ENCODE measurements at regions not wholly inside any gene's neighbourhood (a gene's known extent, or its start where the extent isn't known, plus 50 kb on each side); places are given as distances from the start of the nearest gene placed in this dataset.

GRCh38 chr2:4715065-4715464, 977.1 kb upstream of the SOX11 start:
- Mint-ChIP-seq H3K9me3 (peaks cover 36% of the 10 kb centered on the region), H3K4me1 (ENCODE audit: low read depth) (no peaks in the 10 kb centered on the region), H3K36me3 (no peaks in the 10 kb centered on the region), H3K27ac (no peak overlapping the region), H3K27me3 (no peaks in the 10 kb centered on the region), H3K4me3 (no peak overlapping the region)
- CTCF ChIA-PET: no interaction called here
- intact Hi-C loops (cut with micrococcal nuclease): no loop called here
- POLR2A ChIA-PET: no interaction called here
- DNase-seq: no peak

GRCh38 chr2:4718777-4719176, 973.4 kb upstream of the SOX11 start:
- no peaks in the 10 kb centered on the region for H3K27me3 Mint-ChIP-seq
- H3K36me3 Mint-ChIP-seq: no peaks in the 10 kb centered on the region
- ChIA-PET CTCF (no interaction called here), POLR2A (no interaction called here)
- no peaks in the 10 kb centered on the region for H3K4me1 Mint-ChIP-seq (ENCODE audit: low read depth)
- DNase-seq: no peak
- intact Hi-C loops (cut with micrococcal nuclease): no loop called here
- peaks cover 40% of the 10 kb centered on the region for H3K9me3 Mint-ChIP-seq
- H3K27ac Mint-ChIP-seq: no peak overlapping the region
- no peak overlapping the region for H3K4me3 Mint-ChIP-seq

GRCh38 chr2:4725618-4726017, 966.6 kb upstream of the SOX11 start:
- no peaks in the 10 kb centered on the region for H3K4me1 Mint-ChIP-seq (ENCODE audit: low read depth)
- CTCF ChIA-PET: no interaction called here
- no peaks in the 10 kb centered on the region for H3K36me3 Mint-ChIP-seq
- no peak overlapping the region for H3K27ac Mint-ChIP-seq
- H3K4me3 Mint-ChIP-seq: no peak overlapping the region
- no peaks in the 10 kb centered on the region for H3K27me3 Mint-ChIP-seq
- DNase-seq: no peak
- H3K9me3 Mint-ChIP-seq: peaks cover 15% of the 10 kb centered on the region
- POLR2A ChIA-PET: no interaction called here
- intact Hi-C loops (cut with micrococcal nuclease): no loop called here

GRCh38 chr2:4732560-4732959, 959.6 kb upstream of the SOX11 start:
- Mint-ChIP-seq H3K9me3 (peaks cover 17% of the 10 kb centered on the region), H3K27me3 (no peaks in the 10 kb centered on the region), H3K4me1 (ENCODE audit: low read depth) (no peaks in the 10 kb centered on the region), H3K36me3 (no peaks in the 10 kb centered on the region), H3K27ac (no peak overlapping the region), H3K4me3 (no peak overlapping the region)
- CTCF ChIA-PET: no interaction called here
- POLR2A ChIA-PET: no interaction called here
- intact Hi-C loops (cut with micrococcal nuclease): no loop called here
- no peak for DNase-seq

- ChIA-PET POLR2A (no interaction called here), CTCF (no interaction called here)
- H3K27me3 Mint-ChIP-seq: no peaks in the 10 kb centered on the region
- no peak for DNase-seq
- intact Hi-C loops (cut with micrococcal nuclease): no loop called here
- H3K4me3 Mint-ChIP-seq: no peak overlapping the region
- no peaks in the 10 kb centered on the region for H3K4me1 Mint-ChIP-seq (ENCODE audit: low read depth)
- no peak overlapping the region for H3K27ac Mint-ChIP-seq
- no peaks in the 10 kb centered on the region for H3K36me3 Mint-ChIP-seq
- H3K9me3 Mint-ChIP-seq: peaks cover 11% of the 10 kb centered on the region
These were observed 946.9 kb upstream of the SOX11 start for GRCh38 chr2:4745056-4745991.

- CTCF ChIA-PET: interaction anchor here (0.7 kb wide), 1 partner anchor 57 kb away, joined by 3 read pairs; no protein-coding TSS in a partner anchor
- H3K4me1 Mint-ChIP-seq (ENCODE audit: low read depth): no peaks in the 10 kb centered on the region
- no peaks in the 10 kb centered on the region for H3K27me3 Mint-ChIP-seq
- peaks cover 12% of the 10 kb centered on the region for H3K9me3 Mint-ChIP-seq
- no peaks in the 10 kb centered on the region for H3K36me3 Mint-ChIP-seq
- POLR2A ChIA-PET: no interaction called here
- no peak for DNase-seq
- no peak overlapping the region for H3K27ac Mint-ChIP-seq
- no peak overlapping the region for H3K4me3 Mint-ChIP-seq
- intact Hi-C loops (cut with micrococcal nuclease): no loop called here
These were observed 938.5 kb upstream of the SOX11 start for GRCh38 chr2:4753721-4754120.

GRCh38 chr2:4762951-4763376, 929.2 kb upstream of the SOX11 start:
- no peak overlapping the region for H3K27ac Mint-ChIP-seq
- peaks cover 22% of the 10 kb centered on the region for H3K9me3 Mint-ChIP-seq
- H3K4me3 Mint-ChIP-seq: no peak overlapping the region
- intact Hi-C loops (cut with micrococcal nuclease): no loop called here
- H3K27me3 Mint-ChIP-seq: no peaks in the 10 kb centered on the region
- POLR2A ChIA-PET: no interaction called here
- no peaks in the 10 kb centered on the region for H3K36me3 Mint-ChIP-seq
- DNase-seq: no peak
- CTCF ChIA-PET: no interaction called here
- no peaks in the 10 kb centered on the region for H3K4me1 Mint-ChIP-seq (ENCODE audit: low read depth)

- H3K36me3 Mint-ChIP-seq: no peaks in the 10 kb centered on the region
- no peak overlapping the region for H3K4me3 Mint-ChIP-seq
- H3K27me3 Mint-ChIP-seq: no peaks in the 10 kb centered on the region
- intact Hi-C loops (cut with micrococcal nuclease): no loop called here
- no peak for DNase-seq
- H3K4me1 Mint-ChIP-seq (ENCODE audit: low read depth): no peaks in the 10 kb centered on the region
- H3K27ac Mint-ChIP-seq: no peak overlapping the region
- peaks cover 12% of the 10 kb centered on the region for H3K9me3 Mint-ChIP-seq
- POLR2A ChIA-PET: no interaction called here
- CTCF ChIA-PET: no interaction called here
These were observed 926.2 kb upstream of the SOX11 start for GRCh38 chr2:4765787-4766530.

GRCh38 chr2:4775668-4776067, 916.5 kb upstream of the SOX11 start:
- POLR2A ChIA-PET: no interaction called here
- H3K27me3 Mint-ChIP-seq: no peaks in the 10 kb centered on the region
- H3K4me3 Mint-ChIP-seq: no peak overlapping the region
- intact Hi-C loops (cut with micrococcal nuclease): no loop called here
- no peak for DNase-seq
- CTCF ChIA-PET: no interaction called here
- H3K9me3 Mint-ChIP-seq: peaks cover 25% of the 10 kb centered on the region
- no peak overlapping the region for H3K27ac Mint-ChIP-seq
- H3K4me1 Mint-ChIP-seq (ENCODE audit: low read depth): no peaks in the 10 kb centered on the region
- H3K36me3 Mint-ChIP-seq: no peaks in the 10 kb centered on the region

- peaks cover 30% of the 10 kb centered on the region for H3K9me3 Mint-ChIP-seq
- H3K27me3 Mint-ChIP-seq: no peaks in the 10 kb centered on the region
- CTCF ChIA-PET: no interaction called here
- H3K27ac Mint-ChIP-seq: no peak overlapping the region
- H3K4me3 Mint-ChIP-seq: no peak overlapping the region
- no peaks in the 10 kb centered on the region for H3K36me3 Mint-ChIP-seq
- POLR2A ChIA-PET: no interaction called here
- no peak for DNase-seq
- no peaks in the 10 kb centered on the region for H3K4me1 Mint-ChIP-seq (ENCODE audit: low read depth)
- intact Hi-C loops (cut with micrococcal nuclease): no loop called here
These were observed 911.5 kb upstream of the SOX11 start for GRCh38 chr2:4780679-4781078.

GRCh38 chr2:4782647-4783046, 909.5 kb upstream of the SOX11 start:
- H3K36me3 Mint-ChIP-seq: no peaks in the 10 kb centered on the region
- H3K27ac Mint-ChIP-seq: no peak overlapping the region
- CTCF ChIA-PET: interaction anchor here (0.6 kb wide), 1 partner anchor 825 kb away, joined by 4 read pairs; no protein-coding TSS in a partner anchor
- POLR2A ChIA-PET: no interaction called here
- H3K4me3 Mint-ChIP-seq: no peak overlapping the region
- H3K27me3 Mint-ChIP-seq: no peaks in the 10 kb centered on the region
- intact Hi-C loops (cut with micrococcal nuclease): no loop called here
- H3K4me1 Mint-ChIP-seq (ENCODE audit: low read depth): no peaks in the 10 kb centered on the region
- H3K9me3 Mint-ChIP-seq: peaks cover 28% of the 10 kb centered on the region
- DNase-seq: no peak

- no peaks in the 10 kb centered on the region for H3K4me1 Mint-ChIP-seq (ENCODE audit: low read depth)
- H3K4me3 Mint-ChIP-seq: no peak overlapping the region
- CTCF ChIA-PET: no interaction called here
- intact Hi-C loops (cut with micrococcal nuclease): no loop called here
- POLR2A ChIA-PET: no interaction called here
- H3K9me3 Mint-ChIP-seq: peaks cover 31% of the 10 kb centered on the region
- no peaks in the 10 kb centered on the region for H3K27me3 Mint-ChIP-seq
- DNase-seq: no peak
- no peaks in the 10 kb centered on the region for H3K36me3 Mint-ChIP-seq
- no peak overlapping the region for H3K27ac Mint-ChIP-seq
These were observed 900.7 kb upstream of the SOX11 start for GRCh38 chr2:4791488-4791887.

- no peaks in the 10 kb centered on the region for H3K27me3 Mint-ChIP-seq
- no peaks in the 10 kb centered on the region for H3K36me3 Mint-ChIP-seq
- no peak overlapping the region for H3K4me3 Mint-ChIP-seq
- intact Hi-C loops (cut with micrococcal nuclease): no loop called here
- H3K27ac Mint-ChIP-seq: no peak overlapping the region
- POLR2A ChIA-PET: no interaction called here
- CTCF ChIA-PET: no interaction called here
- no peaks in the 10 kb centered on the region for H3K4me1 Mint-ChIP-seq (ENCODE audit: low read depth)
- peaks cover 29% of the 10 kb centered on the region for H3K9me3 Mint-ChIP-seq
- no peak for DNase-seq
These were observed 900.1 kb upstream of the SOX11 start for GRCh38 chr2:4792126-4792525.

Data from activated CD4-positive, alpha-beta memory T cell treated with anti-CD3 and anti-CD28 coated beads for 36 hours (primary cell).